T-cell (primary cell): ENCODE measurements at regions not wholly inside any gene's neighbourhood (a gene's known extent, or its start where the extent isn't known, plus 50 kb on each side); places are given as distances from the start of the nearest gene placed in this dataset.
"Not testable (repeated sequence)": the region's sequence is repeated elsewhere in the genome, so short reads cannot be mapped to it uniquely, and the experiment has no call there.

ENCODE experiments used
- ATAC-seq, 4 experiments: fragments of 200-7000 bp in 3 of 4; fragments of 150-1000 bp in 1 of 4; cut with Tn5 transposase; replicated peaks in 1 of 4; 1 replicate in 3 of 4; 2 replicates in 1 of 4; pipeline ENCODE4 v1.10.0; 2021; ENCODE audit warnings: moderate library complexity in 3 of 4, mild to moderate bottlenecking in 2 of 4, moderate number of reproducible peaks in 1 of 4
- CTCF ChIA-PET, 2 donors: fragments of 300-600 bp; sonication (Branson Sonifier 250); formaldehyde crosslinking; loops; one replicate each; lab custom pipeline; 2022; ENCODE audit warnings: antibody characterized with exemption in 2 of 2; lab: Charles Lee
- POLR2A ChIA-PET, 2 donors: fragments of 300-600 bp; sonication (Branson Sonifier 250); formaldehyde crosslinking; loops; one replicate each; lab custom pipeline; 2022; ENCODE audit warnings: antibody characterized with exemption in 2 of 2; lab: Charles Lee
- DNase-seq, 35 experiments: peaks; one replicate each; pipeline versions ENCODE4 v3.0.0 to v3.0.0-alpha.2; 2013 to 2023
- H3K27ac ChIP-seq: one replicate; pipeline ENCODE4 v1.5.1; 2013; ENCODE audit warnings: low read length
- H3K27me3 ChIP-seq, 2 experiments: replicated peaks in 1 of 2; 1 replicate in 1 of 2; 2 replicates in 1 of 2; pipeline versions ENCODE4 v1.6.1 to v1.7.0; 2013; ENCODE audit warnings: low read length in 1 of 2, mixed read lengths in 1 of 2; ENCODE audit not compliant: control insufficient read depth in 2 of 2, insufficient read depth in 2 of 2; ENCODE audit errors: extremely low read depth in 1 of 2
- H3K36me3 ChIP-seq, 2 donors: 1 replicate in 1 of 2; 2 replicates in 1 of 2; pipeline versions ENCODE4 v1.6.1 to v1.7.0; 2013; ENCODE audit warnings: low read length in 1 of 2; ENCODE audit not compliant: control insufficient read depth in 2 of 2, insufficient read depth in 1 of 2; ENCODE audit errors: extremely low read depth in 1 of 2
- H3K4me1 ChIP-seq, 2 experiments: 1 replicate in 1 of 2; 2 replicates in 1 of 2; pipeline versions ENCODE4 v1.6.1 to v1.7.0; 2013; ENCODE audit warnings: low read length in 2 of 2, mixed read lengths in 1 of 2; ENCODE audit not compliant: insufficient read depth in 2 of 2, control insufficient read depth in 1 of 2; ENCODE audit errors: extremely low read depth in 1 of 2
- H3K4me3 ChIP-seq, 2 donors: 1 replicate in 1 of 2; 2 replicates in 1 of 2; pipeline versions ENCODE4 v1.5.1 to v1.7.0; 2013; ENCODE audit warnings: mild to moderate bottlenecking in 2 of 2, low read length in 1 of 2, moderate library complexity in 1 of 2; ENCODE audit not compliant: control insufficient read depth in 1 of 2; ENCODE audit errors: extremely low read depth in 1 of 2
- H3K9me3 ChIP-seq: 2 replicates; pipeline ENCODE4 v1.7.0; 2013
- H3K27ac Mint-ChIP-seq, 2 donors: one replicate each; pipeline ENCODE4 v1.8.0; 2020 to 2021; ENCODE audit warnings: mild to moderate bottlenecking in 2 of 2, mixed read lengths in 2 of 2
- H3K27me3 Mint-ChIP-seq, 2 donors: one replicate each; pipeline ENCODE4 v1.8.0; 2021 to 2022; ENCODE audit warnings: mixed read lengths in 2 of 2
- H3K36me3 Mint-ChIP-seq: one replicate; pipeline ENCODE4 v1.8.0; 2021; ENCODE audit warnings: mixed read lengths
- H3K4me1 Mint-ChIP-seq, 3 donors: one replicate each; pipeline ENCODE4 v1.8.0; 2020 to 2022; ENCODE audit warnings: mixed read lengths in 3 of 3, mild to moderate bottlenecking in 1 of 3
- H3K4me3 Mint-ChIP-seq, 3 donors: one replicate each; pipeline ENCODE4 v1.8.0; 2020 to 2022; ENCODE audit warnings: mild to moderate bottlenecking in 3 of 3, mixed read lengths in 3 of 3, moderate library complexity in 3 of 3
- H3K9me3 Mint-ChIP-seq, 3 donors: one replicate each; pipeline ENCODE4 v1.8.0; 2020 to 2022; ENCODE audit warnings: mixed read lengths in 3 of 3
- WGBS: methylation state at CpG from one replicate; pipeline ENCODE4 v1.1.5; 2013; ENCODE audit warnings: missing lambda C conversion rate; ENCODE audit not compliant: insufficient coverage; 5-methylcytosine and 5-hydroxymethylcytosine counted together

- H3K36me3 Mint-ChIP-seq, DNase-seq, H3K4me3 ChIP-seq, H3K27me3 Mint-ChIP-seq, H3K27me3 ChIP-seq, H3K4me1 ChIP-seq, ATAC-seq, H3K27ac Mint-ChIP-seq, H3K4me1 Mint-ChIP-seq, H3K9me3 Mint-ChIP-seq, H3K9me3 ChIP-seq, H3K4me3 Mint-ChIP-seq, CTCF ChIA-PET, H3K27ac ChIP-seq, H3K36me3 ChIP-seq, POLR2A ChIA-PET: not testable (repeated sequence)
- 96% methylated on average over 21 of the region's 26 CpGs for WGBS
Measured at GRCh38 chr21:13935396-13936032, 275.2 kb downstream of the LIPI start.

DNA sequence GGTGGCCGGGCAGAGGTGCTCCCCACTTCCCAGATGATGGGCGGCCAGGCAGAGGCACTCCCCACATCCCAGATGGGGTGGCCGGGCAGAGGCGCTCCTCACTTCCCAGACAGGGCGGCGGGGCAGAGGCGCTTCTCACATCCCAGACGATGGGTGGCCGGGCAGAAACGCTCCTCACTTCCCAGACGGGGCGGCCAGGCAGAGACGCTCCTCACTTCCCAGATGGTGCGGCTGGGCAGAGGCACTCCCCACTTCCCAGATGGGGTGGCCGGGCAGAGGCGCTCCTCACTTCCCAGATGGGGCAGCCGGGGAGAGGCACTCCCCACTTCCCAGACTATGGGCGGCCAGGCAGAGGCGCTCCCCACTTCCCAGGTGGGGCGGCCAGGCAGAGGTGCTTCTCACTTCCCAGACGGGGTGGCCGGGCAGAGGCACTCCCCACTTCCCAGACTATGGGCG is 275.8 kb downstream of the LIPI start:
- CTCF ChIA-PET, H3K4me1 Mint-ChIP-seq, ATAC-seq, DNase-seq, H3K4me1 ChIP-seq, H3K4me3 ChIP-seq, H3K9me3 ChIP-seq, H3K36me3 Mint-ChIP-seq, H3K27ac ChIP-seq, H3K9me3 Mint-ChIP-seq, H3K27me3 Mint-ChIP-seq, H3K27me3 ChIP-seq, H3K36me3 ChIP-seq, H3K27ac Mint-ChIP-seq, POLR2A ChIA-PET, H3K4me3 Mint-ChIP-seq: not testable (repeated sequence)
- 95% methylated on average over 12 of the region's 23 CpGs for WGBS

- H3K36me3 ChIP-seq, H3K9me3 Mint-ChIP-seq, H3K27ac ChIP-seq, H3K4me1 Mint-ChIP-seq, H3K9me3 ChIP-seq, H3K27me3 ChIP-seq, H3K4me1 ChIP-seq, POLR2A ChIA-PET, H3K4me3 Mint-ChIP-seq, ATAC-seq, H3K36me3 Mint-ChIP-seq, CTCF ChIA-PET, H3K27ac Mint-ChIP-seq, H3K4me3 ChIP-seq, H3K27me3 Mint-ChIP-seq, DNase-seq: not testable (repeated sequence)
- no CpG with 5 or more reads among the region's 1 CpG for WGBS
Measured at GRCh38 chr21:13923175-13923574, 287.6 kb downstream of the LIPI start.

DNA sequence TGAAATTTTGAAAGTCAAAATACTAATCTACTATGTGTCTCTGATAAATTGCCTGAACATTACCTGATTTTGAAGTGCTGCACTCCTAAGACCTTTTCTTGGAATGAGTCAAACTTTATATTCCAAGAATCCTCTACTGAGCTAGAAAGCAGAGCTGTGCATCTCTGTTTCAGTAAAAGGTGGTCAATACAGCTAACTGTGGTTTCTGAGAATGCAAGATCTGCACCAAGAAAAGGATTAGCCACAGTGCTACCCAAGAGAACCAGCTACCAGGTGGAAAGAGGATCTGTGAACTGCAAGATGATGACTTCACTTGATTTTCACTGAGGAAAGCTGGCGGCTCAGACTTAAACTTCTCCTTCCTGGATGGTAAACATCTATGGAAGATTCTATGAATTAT is 289.3 kb downstream of the LIPI start:
- H3K27ac Mint-ChIP-seq, ATAC-seq, H3K36me3 ChIP-seq, H3K4me3 Mint-ChIP-seq, H3K4me3 ChIP-seq, CTCF ChIA-PET, H3K9me3 Mint-ChIP-seq, H3K27me3 ChIP-seq, H3K36me3 Mint-ChIP-seq, H3K4me1 ChIP-seq, H3K4me1 Mint-ChIP-seq, H3K27ac ChIP-seq, POLR2A ChIA-PET, H3K27me3 Mint-ChIP-seq, DNase-seq, H3K9me3 ChIP-seq: not testable (repeated sequence)
- WGBS, result no CpG with 5 or more reads among the region's 1 CpG

- H3K27me3 Mint-ChIP-seq, H3K4me3 Mint-ChIP-seq, H3K36me3 Mint-ChIP-seq, H3K9me3 Mint-ChIP-seq, H3K27ac Mint-ChIP-seq, H3K36me3 ChIP-seq, H3K4me1 Mint-ChIP-seq, POLR2A ChIA-PET, H3K27me3 ChIP-seq, H3K27ac ChIP-seq, ATAC-seq, H3K9me3 ChIP-seq, DNase-seq, H3K4me1 ChIP-seq, CTCF ChIA-PET, H3K4me3 ChIP-seq: not testable (repeated sequence)
- WGBS, result no CpG with 5 or more reads among the region's 10 CpGs
Measured at GRCh38 chr21:13907385-13907784, 297.8 kb downstream of the POTED start.

DNA sequence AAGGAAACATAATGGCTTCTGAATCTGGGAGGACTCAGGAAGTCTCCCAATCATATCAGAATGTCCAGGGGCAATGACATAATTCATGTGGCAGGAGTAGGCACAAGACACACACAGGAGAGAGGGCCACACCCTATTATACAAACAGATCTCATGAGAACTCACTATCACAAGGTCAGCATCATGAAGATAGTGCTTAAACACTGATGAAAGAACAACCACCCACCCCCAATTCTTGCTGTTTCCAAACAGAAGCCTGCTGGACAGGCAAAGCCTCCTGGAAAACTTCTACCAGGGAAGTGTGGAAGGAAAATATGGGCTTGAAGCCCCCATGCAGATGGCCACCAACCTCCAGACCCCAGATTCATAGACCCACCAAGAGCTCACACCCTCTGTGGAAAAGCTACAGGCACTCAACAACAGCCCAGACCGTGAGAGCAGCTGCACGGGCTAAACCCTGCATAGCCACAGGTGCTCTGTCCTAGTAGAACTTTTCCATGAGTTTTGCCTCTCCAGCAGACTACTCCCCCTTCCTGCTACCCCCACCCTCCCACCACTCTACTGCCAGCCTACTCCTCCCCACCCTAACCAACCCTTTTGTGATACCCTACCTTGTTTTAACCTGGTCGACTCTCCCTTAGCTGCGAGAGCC is 287.1 kb downstream of the POTED start:
- H3K27ac ChIP-seq, H3K4me3 ChIP-seq, H3K4me3 Mint-ChIP-seq, H3K4me1 Mint-ChIP-seq, POLR2A ChIA-PET, CTCF ChIA-PET, H3K4me1 ChIP-seq, H3K36me3 ChIP-seq, H3K9me3 ChIP-seq, ATAC-seq, H3K36me3 Mint-ChIP-seq, H3K9me3 Mint-ChIP-seq, H3K27me3 ChIP-seq, H3K27me3 Mint-ChIP-seq, DNase-seq, H3K27ac Mint-ChIP-seq: not testable (repeated sequence)
- 61% methylated on average over 4 of the region's 4 CpGs for WGBS

- H3K4me1 ChIP-seq, DNase-seq, H3K4me1 Mint-ChIP-seq, H3K27me3 ChIP-seq, H3K27ac Mint-ChIP-seq, H3K4me3 ChIP-seq, H3K9me3 ChIP-seq, H3K4me3 Mint-ChIP-seq, POLR2A ChIA-PET, H3K36me3 ChIP-seq, ATAC-seq, H3K36me3 Mint-ChIP-seq, H3K27me3 Mint-ChIP-seq, H3K9me3 Mint-ChIP-seq, CTCF ChIA-PET, H3K27ac ChIP-seq: not testable (repeated sequence)
- 45% methylated on average over 2 of the region's 2 CpGs for WGBS
Measured at GRCh38 chr21:13893617-13894016, 284.0 kb downstream of the POTED start.
